C1 segment of cervical spinal cord (tissue), 14 donors: ENCODE measurements at regions not wholly inside any gene's neighbourhood (a gene's known extent, or its start where the extent isn't known, plus 50 kb on each side); places are given as distances from the start of the nearest gene placed in this dataset.

Experiments used
- DNase-seq, 14 donors: peaks; one replicate each; lab custom pipeline; 2025; lab: John Stamatoyannopoulos, UW

GRCh38 chr13:73715911-73716510 lies 418.2 kb downstream of the KLF12 start:
- DNase-seq = no peak

- no peak for DNase-seq
Measured at GRCh38 chr13:73715114-73715910, 418.9 kb downstream of the KLF12 start.

- DNase-seq = no peak
Measured at GRCh38 chr13:73714522-73714921, 419.7 kb downstream of the KLF12 start.

GRCh38 chr13:73708393-73708985 lies 425.7 kb downstream of the KLF12 start:
- DNase-seq = peak in 2 of 14 donors; percentile 0 to 1

- no peak for DNase-seq
Measured at GRCh38 chr13:73704587-73704986, 429.6 kb downstream of the KLF12 start.

GRCh38 chr13:73703606-73704005 lies 430.6 kb downstream of the KLF12 start:
- no peak for DNase-seq

- DNase-seq = no peak
Measured at GRCh38 chr13:73702419-73703071, 431.7 kb downstream of the KLF12 start.

- no peak for DNase-seq
Measured at GRCh38 chr13:73701160-73701559, 433.0 kb downstream of the KLF12 start.

GRCh38 chr13:73698859-73699258 lies 435.3 kb downstream of the KLF12 start:
- DNase-seq = no peak

- DNase-seq = no peak
Measured at GRCh38 chr13:73697166-73697565, 437.0 kb downstream of the KLF12 start.

GRCh38 chr13:73696713-73697112 lies 437.5 kb downstream of the KLF12 start:
- no peak for DNase-seq

- no peak for DNase-seq
Measured at GRCh38 chr13:73696271-73696670, 437.9 kb downstream of the KLF12 start.

GRCh38 chr13:73695325-73695724 lies 438.9 kb downstream of the KLF12 start:
- no peak for DNase-seq

GRCh38 chr13:73693215-73693614 lies 441.0 kb downstream of the KLF12 start:
- no peak for DNase-seq

- no peak for DNase-seq
Measured at GRCh38 chr13:73691891-73692290, 442.3 kb downstream of the KLF12 start.

GRCh38 chr13:73687929-73688328 lies 446.3 kb downstream of the KLF12 start:
- no peak for DNase-seq

- DNase-seq = no peak
Measured at GRCh38 chr13:73687087-73687486, 447.1 kb downstream of the KLF12 start.

GRCh38 chr13:73684750-73685149 lies 449.5 kb downstream of the KLF12 start:
- DNase-seq = no peak

- no peak for DNase-seq
Measured at GRCh38 chr13:73684286-73684685, 449.9 kb downstream of the KLF12 start.

- DNase-seq = no peak
Measured at GRCh38 chr13:73683746-73684145, 450.5 kb downstream of the KLF12 start.

GRCh38 chr13:73681779-73682178 lies 452.4 kb downstream of the KLF12 start:
- DNase-seq = no peak

GRCh38 chr13:73681015-73681414 lies 453.2 kb downstream of the KLF12 start:
- DNase-seq = no peak
